ENCODE measurements at regions not wholly inside any gene's neighbourhood (a gene's known extent, or its start where the extent isn't known, plus 50 kb on each side); places are given as distances from the start of the nearest gene placed in this dataset.
"Not testable (repeated sequence)": the region's sequence is repeated elsewhere in the genome, so short reads cannot be mapped to it uniquely, and the experiment has no call there.

- no peak for TF ChIP-seq CTCF (conservative IDR thresholded peaks at IDR 0.05; ENCODE audit: low read depth, low read length)
- DNase-seq (ENCODE audit: low read depth), result peak; percentile 88
- H3K4me3 ChIP-seq (ENCODE audit: low read depth, low read length), result no peak overlapping the region
Observed at GRCh38 chr6:85747666-85748065, 105.0 kb upstream of the SYNCRIP start.

GRCh38 chr6:85747093-85747492, 104.4 kb upstream of the SYNCRIP start:
- peak; percentile 29 for DNase-seq (ENCODE audit: low read depth)
- TF ChIP-seq CTCF (conservative IDR thresholded peaks at IDR 0.05; ENCODE audit: low read depth, low read length), result no peak
- H3K4me3 ChIP-seq (ENCODE audit: low read depth, low read length), result no peak overlapping the region

- TF ChIP-seq CTCF (conservative IDR thresholded peaks at IDR 0.05; ENCODE audit: low read depth, low read length), result no peak
- no peak overlapping the region for H3K4me3 ChIP-seq (ENCODE audit: low read depth, low read length)
- no peak for DNase-seq (ENCODE audit: low read depth)
Observed at GRCh38 chr6:85744433-85744970, 101.8 kb upstream of the SYNCRIP start.

GRCh38 chr6:85726206-85726605, 83.5 kb upstream of the SYNCRIP start:
- DNase-seq (ENCODE audit: low read depth), result peak; percentile 8
- H3K4me3 ChIP-seq (ENCODE audit: low read depth, low read length), result no peak overlapping the region
- no peak for TF ChIP-seq CTCF (conservative IDR thresholded peaks at IDR 0.05; ENCODE audit: low read depth, low read length)

GRCh38 chr6:85715797-85716196, 73.1 kb upstream of the SYNCRIP start:
- no peak for TF ChIP-seq CTCF (conservative IDR thresholded peaks at IDR 0.05; ENCODE audit: low read depth, low read length)
- DNase-seq (ENCODE audit: low read depth), result no peak
- H3K4me3 ChIP-seq (ENCODE audit: low read depth, low read length), result no peak overlapping the region

GRCh38 chr6:85714893-85715530, 72.3 kb upstream of the SYNCRIP start:
- TF ChIP-seq CTCF (conservative IDR thresholded peaks at IDR 0.05; ENCODE audit: low read depth, low read length), result no peak
- no peak for DNase-seq (ENCODE audit: low read depth)
- no peak overlapping the region for H3K4me3 ChIP-seq (ENCODE audit: low read depth, low read length)

- H3K4me3 ChIP-seq (ENCODE audit: low read depth, low read length), result no peak overlapping the region
- no peak for TF ChIP-seq CTCF (conservative IDR thresholded peaks at IDR 0.05; ENCODE audit: low read depth, low read length)
- DNase-seq (ENCODE audit: low read depth), result no peak
Observed at GRCh38 chr6:85712346-85712745, 69.7 kb upstream of the SYNCRIP start.

GRCh38 chr6:85707515-85708145, 64.9 kb upstream of the SYNCRIP start:
- not testable (repeated sequence) for DNase-seq (ENCODE audit: low read depth); H3K4me3 ChIP-seq (ENCODE audit: low read depth, low read length)

All from choroid plexus epithelial cell (primary cell).